GM23248 (cell line): ENCODE measurements at regions not wholly inside any gene's neighbourhood (a gene's known extent, or its start where the extent isn't known, plus 50 kb on each side); places are given as distances from the start of the nearest gene placed in this dataset.

ENCODE experiments used
- DNase-seq: peaks from one replicate; pipeline ENCODE4 v3.0.0-alpha.2; 2015
- H2AFZ ChIP-seq: fragments of 200-600 bp; sonication (generic); 2 replicates; pipeline ENCODE4 v1.6.1; 2016; ENCODE audit warnings: antibody characterized with exemption
- H3F3A ChIP-seq: fragments of 200-600 bp; sonication (generic); 2 replicates; pipeline ENCODE4 v1.6.1; 2016; ENCODE audit warnings: mild to moderate bottlenecking, antibody characterized with exemption, mixed run types; ENCODE audit not compliant: insufficient read depth
- H3K27ac ChIP-seq: fragments of 200-600 bp; sonication (generic); 2 replicates; pipeline ENCODE4 v1.5.1; 2016; ENCODE audit warnings: mild to moderate bottlenecking
- H3K27me3 ChIP-seq: fragments of 200-600 bp; sonication (generic); replicated peaks from 2 replicates; pipeline ENCODE4 v1.6.1; 2016; ENCODE audit warnings: mild to moderate bottlenecking; ENCODE audit not compliant: insufficient read depth
- H3K36me3 ChIP-seq: fragments of 200-600 bp; sonication (generic); 2 replicates; pipeline ENCODE4 v1.6.1; 2016; ENCODE audit warnings: low read depth, mild to moderate bottlenecking
- H3K4me1 ChIP-seq: fragments of 200-600 bp; sonication (generic); 2 replicates; pipeline ENCODE4 v1.6.1; 2016; ENCODE audit warnings: mild to moderate bottlenecking; ENCODE audit not compliant: insufficient read depth
- H3K4me2 ChIP-seq: fragments of 200-600 bp; sonication (generic); one replicate; pipeline ENCODE4 v1.6.1; 2016; ENCODE audit warnings: mild to moderate bottlenecking; ENCODE audit not compliant: unreplicated experiment
- H3K4me3 ChIP-seq: fragments of 200-600 bp; sonication (generic); 2 replicates; pipeline ENCODE4 v1.5.1; 2016; ENCODE audit warnings: mild to moderate bottlenecking
- H3K79me2 ChIP-seq: fragments of 200-600 bp; sonication (generic); 2 replicates; pipeline ENCODE4 v1.6.1; 2016; ENCODE audit warnings: mild to moderate bottlenecking; ENCODE audit not compliant: insufficient read depth
- H3K9ac ChIP-seq: fragments of 200-600 bp; sonication (generic); 2 replicates; pipeline ENCODE4 v1.6.1; 2016; ENCODE audit warnings: mild to moderate bottlenecking
- H3K9me2 ChIP-seq: fragments of 200-600 bp; sonication (generic); 2 replicates; pipeline ENCODE4 v1.6.1; 2016; ENCODE audit warnings: mixed run types, mild to moderate bottlenecking, moderate library complexity; ENCODE audit not compliant: insufficient read depth
- H3K9me3 ChIP-seq: fragments of 200-600 bp; sonication (generic); one replicate; pipeline ENCODE4 v1.6.1; 2017; ENCODE audit warnings: low read depth
- H4K20me1 ChIP-seq: fragments of 200-600 bp; sonication (generic); 2 replicates; pipeline ENCODE4 v1.6.0; 2016; ENCODE audit not compliant: insufficient read depth
- EZH2 ChIP-seq: fragments of 200-600 bp; sonication (generic); IDR thresholded peaks from 2 replicates; pipeline ENCODE4 v1.6.1; 2018; ENCODE audit warnings: antibody characterized with exemption, mild to moderate bottlenecking; ENCODE audit not compliant: insufficient read depth, poor library complexity, severe bottlenecking
- EZH2phosphoT487 ChIP-seq: fragments of 200-600 bp; sonication (generic); IDR thresholded peaks from 2 replicates; pipeline ENCODE4 v1.6.1; 2018; ENCODE audit warnings: antibody characterized with exemption, moderate library complexity, mild to moderate bottlenecking, low read depth; ENCODE audit not compliant: insufficient read depth
- WGBS, 2 experiments: methylation state at CpG; one replicate each; pipeline ENCODE4 v1.1.6; 2015 to 2017; ENCODE audit warnings: low lambda C conversion rate in 2 of 2, low coverage in 1 of 2; ENCODE audit errors: missing lambda C conversion rate in 2 of 2; 5-methylcytosine and 5-hydroxymethylcytosine counted together
- in situ Hi-C: fragments of 300-500 bp; cut with MboI; formaldehyde crosslinking; loops from 2 replicates; pipeline ENCODE4 v1.15.0; 2020

DNA sequence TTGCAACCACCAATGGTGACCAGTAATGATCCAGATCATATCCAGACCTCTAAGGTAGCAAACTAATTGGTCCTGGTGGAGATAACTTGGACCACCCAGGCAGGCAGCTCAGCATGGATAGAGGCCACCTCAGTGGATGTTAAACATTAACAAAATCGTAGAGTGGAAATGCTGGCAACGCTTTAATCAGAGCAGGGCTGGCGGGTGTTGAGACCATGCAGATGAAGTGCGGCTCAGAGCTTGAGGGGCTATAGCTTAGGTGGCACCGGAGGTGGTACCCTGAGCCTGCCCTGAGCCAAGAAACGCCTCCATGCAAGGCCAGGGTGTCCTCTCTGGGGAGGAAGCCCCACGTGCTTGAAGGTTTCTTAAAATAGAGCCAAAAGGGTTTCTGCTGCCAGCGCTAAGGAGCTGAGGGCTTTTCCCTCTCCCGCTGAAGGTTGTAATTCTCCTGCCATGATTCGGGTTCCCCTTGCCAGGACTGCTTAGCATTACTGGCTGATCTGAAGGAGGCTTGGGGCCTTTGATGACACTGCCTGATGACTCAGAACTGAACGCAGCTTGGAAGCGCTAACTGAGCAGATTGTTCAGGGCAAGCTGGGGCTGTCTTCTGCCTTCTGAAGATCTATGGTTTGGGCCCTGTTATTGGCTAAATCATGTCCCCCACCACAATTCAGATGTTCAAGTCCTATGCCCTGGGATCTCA, 177.8 kb upstream of the ATP6AP2 start:
- Histone ChIP-seq H3F3A (no peaks in the 10 kb centered on the region), H3K9ac (no peak overlapping the region), H2AFZ (no peak overlapping the region), H3K9me2 (no peaks in the 10 kb centered on the region), H3K4me3 (no peak overlapping the region), H3K4me2 (no peak overlapping the region), H3K27me3 (no peaks in the 10 kb centered on the region), H3K9me3 (no peaks in the 10 kb centered on the region), H3K36me3 (no peaks in the 10 kb centered on the region), H3K79me2 (no peaks in the 10 kb centered on the region), H3K4me1 (no peaks in the 10 kb centered on the region), H3K27ac (no peak overlapping the region), H4K20me1 (no peaks in the 10 kb centered on the region)
- in situ Hi-C loops, result no loop called here
- peak; percentile 74 for DNase-seq
- WGBS, 2 experiments, result 20 to 25% methylated on average over 5 to 9 of the region's 12 CpGs
- TF ChIP-seq EZH2 (no peak), EZH2phosphoT487 (no peak)

DNA sequence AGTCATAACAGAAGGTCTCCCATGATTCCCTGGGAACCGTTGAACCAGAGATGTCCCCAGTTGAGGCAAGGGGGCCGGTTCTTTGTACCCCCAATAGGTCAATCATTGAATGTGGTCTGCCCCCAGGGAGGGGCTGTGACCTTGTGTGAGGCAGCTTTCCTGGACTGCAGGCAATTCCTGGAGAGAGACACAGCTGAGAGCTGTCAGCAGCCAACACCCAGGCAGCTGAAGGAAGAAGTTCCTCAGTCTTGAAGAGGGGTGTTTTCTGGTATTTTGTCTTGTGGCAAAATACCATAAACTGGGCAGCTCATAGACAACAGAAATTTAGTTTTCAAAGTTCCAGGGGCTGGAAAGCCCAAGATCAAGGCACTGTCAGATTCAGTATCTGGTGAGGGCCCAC, 185.7 kb upstream of the ATP6AP2 start:
- Histone ChIP-seq H3K27ac (no peak overlapping the region), H3K9me3 (no peaks in the 10 kb centered on the region), H3K27me3 (no peaks in the 10 kb centered on the region), H3K36me3 (no peaks in the 10 kb centered on the region), H3K4me1 (no peaks in the 10 kb centered on the region), H4K20me1 (no peaks in the 10 kb centered on the region), H3K4me2 (no peak overlapping the region), H2AFZ (no peak overlapping the region), H3K79me2 (no peaks in the 10 kb centered on the region), H3K9ac (no peak overlapping the region), H3F3A (no peaks in the 10 kb centered on the region), H3K9me2 (no peaks in the 10 kb centered on the region), H3K4me3 (no peak overlapping the region)
- DNase-seq, result no peak
- TF ChIP-seq EZH2phosphoT487 (no peak), EZH2 (no peak)
- WGBS, 2 experiments, result 30% methylated on average over 2 of the region's 2 CpGs; no CpG with 5 or more reads in 1 of the 2 experiments
- in situ Hi-C loops, result no loop called here

DNA sequence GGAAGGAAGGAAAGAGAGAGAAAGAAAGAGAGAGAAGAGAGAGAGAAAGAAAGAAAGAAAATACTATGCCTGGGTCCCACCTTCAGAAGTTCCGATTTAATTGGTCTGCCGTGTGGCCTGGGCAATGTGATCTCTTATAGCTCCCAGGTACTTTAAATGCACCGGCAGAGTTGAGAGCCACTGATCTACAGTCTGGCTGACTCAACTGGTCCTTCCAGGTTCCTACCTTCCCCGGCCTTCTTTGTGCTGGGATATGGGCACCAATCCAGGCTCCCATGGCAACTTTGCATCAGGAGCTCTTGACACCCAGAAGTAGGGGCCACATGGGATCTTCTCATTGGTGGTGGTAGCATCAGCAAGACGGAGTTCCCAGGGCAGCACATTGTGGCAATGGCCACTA, 186.5 kb upstream of the ATP6AP2 start:
- no peaks in the 10 kb centered on the region for H3F3A ChIP-seq
- no peak overlapping the region for H2AFZ ChIP-seq
- no peaks in the 10 kb centered on the region for H3K9me2 ChIP-seq
- H3K36me3 ChIP-seq, result no peaks in the 10 kb centered on the region
- no peaks in the 10 kb centered on the region for H3K9me3 ChIP-seq
- no peak overlapping the region for H3K4me3 ChIP-seq
- no peaks in the 10 kb centered on the region for H3K27me3 ChIP-seq
- no peak for DNase-seq
- no peaks in the 10 kb centered on the region for H3K79me2 ChIP-seq
- H3K9ac ChIP-seq, result no peak overlapping the region
- H3K27ac ChIP-seq, result no peak overlapping the region
- no peaks in the 10 kb centered on the region for H4K20me1 ChIP-seq
- TF ChIP-seq EZH2phosphoT487 (no peak), EZH2 (no peak)
- no peak overlapping the region for H3K4me2 ChIP-seq
- in situ Hi-C loops, result no loop called here
- no peaks in the 10 kb centered on the region for H3K4me1 ChIP-seq
- 75 to 77% methylated on average over 4 to 5 of the region's 5 CpGs for WGBS, 2 experiments

- H3K27ac ChIP-seq, result no peak overlapping the region
- no peak overlapping the region for H2AFZ ChIP-seq
- no peak for TF ChIP-seq EZH2phosphoT487
- no peak for TF ChIP-seq EZH2
- no peaks in the 10 kb centered on the region for H4K20me1 ChIP-seq
- H3K4me1 ChIP-seq, result no peaks in the 10 kb centered on the region
- H3K9ac ChIP-seq, result no peak overlapping the region
- 14 to 25% methylated on average over 2 of the region's 2 CpGs for WGBS, 2 experiments
- H3K9me2 ChIP-seq, result no peaks in the 10 kb centered on the region
- no peaks in the 10 kb centered on the region for H3F3A ChIP-seq
- in situ Hi-C loops, result no loop called here
- H3K9me3 ChIP-seq, result no peaks in the 10 kb centered on the region
- H3K27me3 ChIP-seq, result no peaks in the 10 kb centered on the region
- no peak for DNase-seq
- no peak overlapping the region for H3K4me2 ChIP-seq
- H3K36me3 ChIP-seq, result no peaks in the 10 kb centered on the region
- H3K79me2 ChIP-seq, result no peaks in the 10 kb centered on the region
- H3K4me3 ChIP-seq, result no peak overlapping the region
These were observed 188.2 kb upstream of the ATP6AP2 start for GRCh38 chrX:40392599-40392998.

DNA sequence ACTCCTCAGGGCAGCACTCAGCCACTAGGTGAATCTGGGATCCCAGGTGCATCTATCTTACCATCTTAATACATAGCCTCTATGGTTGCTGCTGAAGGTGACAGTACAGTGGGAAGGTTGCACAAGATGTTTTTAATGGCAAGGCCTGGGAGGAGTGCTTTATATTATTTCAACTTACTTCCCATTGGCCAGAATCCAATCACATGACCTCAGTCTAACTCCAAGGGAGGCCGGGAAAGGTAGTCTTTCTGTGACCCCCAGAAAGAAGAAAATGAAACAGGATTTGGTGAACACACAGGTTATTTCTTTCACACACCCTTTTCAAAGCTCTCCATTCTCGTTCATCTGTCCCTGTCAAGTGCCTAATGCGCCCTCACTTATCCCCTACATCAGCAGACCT, 189.1 kb upstream of the ATP6AP2 start:
- no peaks in the 10 kb centered on the region for H4K20me1 ChIP-seq
- H3K27ac ChIP-seq, result no peak overlapping the region
- H3F3A ChIP-seq, result no peaks in the 10 kb centered on the region
- no peak overlapping the region for H3K4me2 ChIP-seq
- no peaks in the 10 kb centered on the region for H3K9me3 ChIP-seq
- H3K27me3 ChIP-seq, result no peaks in the 10 kb centered on the region
- in situ Hi-C loops, result no loop called here
- 45% methylated on average over 3 of the region's 3 CpGs for WGBS, 2 experiments
- no peak for DNase-seq
- no peaks in the 10 kb centered on the region for H3K36me3 ChIP-seq
- H3K4me1 ChIP-seq, result no peaks in the 10 kb centered on the region
- H3K79me2 ChIP-seq, result no peaks in the 10 kb centered on the region
- no peak overlapping the region for H3K4me3 ChIP-seq
- TF ChIP-seq EZH2phosphoT487 (no peak), EZH2 (no peak)
- H3K9ac ChIP-seq, result no peak overlapping the region
- no peaks in the 10 kb centered on the region for H3K9me2 ChIP-seq
- no peak overlapping the region for H2AFZ ChIP-seq
